Embryonic facial prominence (tissue), 1 donor: ENCODE measurements at regions not wholly inside any gene's neighbourhood (a gene's known extent, or its start where the extent isn't known, plus 50 kb on each side); places are given as distances from the start of the nearest gene placed in this dataset.

Experiments
- DNase-seq: peaks from one replicate; pipeline ENCODE4 v3.0.0-alpha.2; 2016; ENCODE audit errors: extremely low spot score

GRCh38 chr2:83650898-83651297 lies 808.2 kb downstream of the SUCLG1 start:
- no peak for DNase-seq

GRCh38 chr2:83650161-83650560 lies 808.9 kb downstream of the SUCLG1 start:
- no peak for DNase-seq

- no peak for DNase-seq
These were observed 818.6 kb downstream of the SUCLG1 start for GRCh38 chr2:83640506-83640905.

GRCh38 chr2:83633423-83633822 lies 825.7 kb downstream of the SUCLG1 start:
- no peak for DNase-seq

GRCh38 chr2:83630351-83630750 lies 828.7 kb downstream of the SUCLG1 start:
- no peak for DNase-seq

- no peak for DNase-seq
These were observed 843.6 kb downstream of the SUCLG1 start for GRCh38 chr2:83615511-83615910.

GRCh38 chr2:83613178-83613577 lies 845.9 kb downstream of the SUCLG1 start:
- DNase-seq, result no peak

- no peak for DNase-seq
These were observed 856.3 kb downstream of the SUCLG1 start for GRCh38 chr2:83602753-83603152.

GRCh38 chr2:83596592-83597282 lies 862.3 kb downstream of the SUCLG1 start:
- DNase-seq, result no peak

GRCh38 chr2:83595926-83596325 lies 863.2 kb downstream of the SUCLG1 start:
- no peak for DNase-seq

- DNase-seq, result peak; percentile 62
These were observed 863.9 kb downstream of the SUCLG1 start for GRCh38 chr2:83595121-83595690.

- no peak for DNase-seq
These were observed 864.6 kb downstream of the SUCLG1 start for GRCh38 chr2:83594241-83595120.

GRCh38 chr2:83587309-83587708 lies 871.8 kb downstream of the SUCLG1 start:
- DNase-seq, result no peak

GRCh38 chr2:83585250-83585649 lies 873.8 kb downstream of the SUCLG1 start:
- no peak for DNase-seq

- no peak for DNase-seq
These were observed 874.4 kb downstream of the SUCLG1 start for GRCh38 chr2:83584672-83585071.

- no peak for DNase-seq
These were observed 876.5 kb downstream of the SUCLG1 start for GRCh38 chr2:83582589-83582988.

- DNase-seq, result no peak
These were observed 879.6 kb downstream of the SUCLG1 start for GRCh38 chr2:83579507-83579906.

GRCh38 chr2:83578405-83578804 lies 880.7 kb downstream of the SUCLG1 start:
- no peak for DNase-seq

- no peak for DNase-seq
These were observed 884.5 kb downstream of the SUCLG1 start for GRCh38 chr2:83574614-83575013.

GRCh38 chr2:83573060-83573459 lies 886.0 kb downstream of the SUCLG1 start:
- no peak for DNase-seq

- DNase-seq, result no peak
These were observed 886.7 kb downstream of the SUCLG1 start for GRCh38 chr2:83572400-83572799.

- DNase-seq, result no peak
These were observed 891.5 kb downstream of the SUCLG1 start for GRCh38 chr2:83567551-83567950.

GRCh38 chr2:83565626-83566025 lies 893.5 kb downstream of the SUCLG1 start:
- DNase-seq, result no peak
